Loucy (cell line): ENCODE measurements at regions not wholly inside any gene's neighbourhood (a gene's known extent, or its start where the extent isn't known, plus 50 kb on each side); places are given as distances from the start of the nearest gene placed in this dataset.

ENCODE experiments used
- CTCF ChIP-seq: fragments of 200-600 bp; sonication (generic); conservative IDR thresholded peaks from 2 replicates; pipeline ENCODE4 v1.5.1; 2014; ENCODE audit warnings: mild to moderate bottlenecking, antibody characterized with exemption, low read length
- EZH2phosphoT487 ChIP-seq: fragments of 200-600 bp; IDR thresholded peaks from 2 replicates; pipeline ENCODE4 v1.6.1; 2018; ENCODE audit warnings: antibody characterized with exemption, mild to moderate bottlenecking, moderate library complexity, borderline replicate concordance

GRCh38 chr3:182644013-182644412, 149.3 kb upstream of the ATP11B start:
- TF ChIP-seq CTCF, result no peak
- TF ChIP-seq EZH2phosphoT487, result no peak
